ENCODE measurements at regions not wholly inside any gene's neighbourhood (a gene's known extent, or its start where the extent isn't known, plus 50 kb on each side); places are given as distances from the start of the nearest gene placed in this dataset.

GRCh38 chr1:117270679-117271078, 60.0 kb upstream of the VTCN1 start:
- no peak overlapping the region for H3K9ac ChIP-seq (ENCODE audit: low read length)
- peaks cover 41% of the 10 kb centered on the region for H3K79me1 ChIP-seq (ENCODE audit: low read length)
- no peaks in the 10 kb centered on the region for H3K36me3 ChIP-seq (ENCODE audit: control insufficient read depth in 1 of 2, insufficient read depth in 2 of 2, low read length in 2 of 2)
- H2BK12ac ChIP-seq (ENCODE audit: low read length), result no peak overlapping the region
- peaks cover 20 to 27% of the 10 kb centered on the region in 2 experiments for H3K4me1 ChIP-seq (ENCODE audit: control insufficient read depth in 1 of 2, insufficient read depth in 2 of 2, low read length in 2 of 2)
- H3K4me3 ChIP-seq (ENCODE audit: low read depth, low read length), result no peak overlapping the region
- H3K4me2 ChIP-seq (ENCODE audit: low read length), result no peak overlapping the region
- no peak overlapping the region for H4K8ac ChIP-seq (ENCODE audit: low read depth, low read length)
- H3K23ac ChIP-seq (ENCODE audit: low read length), result no peak overlapping the region
- no peak overlapping the region for H2AK5ac ChIP-seq (ENCODE audit: low read length)
- no peak overlapping the region for H3K18ac ChIP-seq (ENCODE audit: low read length)
- no peak overlapping the region for H4K12ac ChIP-seq (ENCODE audit: low read depth, low read length)
- no peak overlapping the region for H3K14ac ChIP-seq (ENCODE audit: low read length)
- H4K91ac ChIP-seq (ENCODE audit: low read depth, low read length), result peak overlapping the region; percentile 95
- no peak overlapping the region for H3K4ac ChIP-seq (ENCODE audit: low read depth, low read length)
- no peak overlapping the region for H3K27ac ChIP-seq (ENCODE audit: low read depth, low read length)
- H2AFZ ChIP-seq (ENCODE audit: insufficient read depth, low read length, poor library complexity), result no peak overlapping the region
- H2BK120ac ChIP-seq (ENCODE audit: insufficient read depth, low read length, poor library complexity), result no peak overlapping the region
- H3K79me2 ChIP-seq (ENCODE audit: control insufficient read depth, insufficient read depth, low read length, poor library complexity), result peaks cover 7% of the 10 kb centered on the region
- no peaks in the 10 kb centered on the region for H3K9me3 ChIP-seq (ENCODE audit: insufficient read depth, low read depth, low read length)
- H2BK5ac ChIP-seq (ENCODE audit: low read depth, low read length, poor library complexity), result no peak overlapping the region
- no peak for DNase-seq
- H3K27me3 ChIP-seq (ENCODE audit: insufficient read depth, low read length), result no peaks in the 10 kb centered on the region

- H4K91ac ChIP-seq (ENCODE audit: low read depth, low read length), result peak overlapping the region; percentile 97
- peak; percentile 99 to 100 for DNase-seq
- peak overlapping the region; percentile 54 for H2AFZ ChIP-seq (ENCODE audit: insufficient read depth, low read length, poor library complexity)
- H4K12ac ChIP-seq (ENCODE audit: low read depth, low read length), result no peak overlapping the region
- peak overlapping the region; percentile 68 for H3K4ac ChIP-seq (ENCODE audit: low read depth, low read length)
- H3K23ac ChIP-seq (ENCODE audit: low read length), result no peak overlapping the region
- peak overlapping the region; percentile 37 for H3K4me2 ChIP-seq (ENCODE audit: low read length)
- peak overlapping the region; percentile 78 for H3K14ac ChIP-seq (ENCODE audit: low read length)
- H3K36me3 ChIP-seq (ENCODE audit: control insufficient read depth in 1 of 2, insufficient read depth in 2 of 2, low read length in 2 of 2), result no peaks in the 10 kb centered on the region
- peak overlapping the region; percentile 96 for H3K27ac ChIP-seq (ENCODE audit: low read depth, low read length)
- peak overlapping the region; percentile 80 for H2BK12ac ChIP-seq (ENCODE audit: low read length)
- H2AK5ac ChIP-seq (ENCODE audit: low read length), result peak overlapping the region; percentile 86
- H2BK5ac ChIP-seq (ENCODE audit: low read depth, low read length, poor library complexity), result peak overlapping the region; percentile 95
- H3K9ac ChIP-seq (ENCODE audit: low read length), result no peak overlapping the region
- H4K8ac ChIP-seq (ENCODE audit: low read depth, low read length), result peak overlapping the region; percentile 69
- H3K79me1 ChIP-seq (ENCODE audit: low read length), result peaks cover 43% of the 10 kb centered on the region
- H3K9me3 ChIP-seq (ENCODE audit: insufficient read depth, low read depth, low read length), result no peaks in the 10 kb centered on the region
- peak overlapping the region; percentile 98 for H2BK120ac ChIP-seq (ENCODE audit: insufficient read depth, low read length, poor library complexity)
- no peak overlapping the region for H3K4me3 ChIP-seq (ENCODE audit: low read depth, low read length)
- WGBS (ENCODE audit: extremely low coverage, insufficient coverage, insufficient read length), result no CpG with 5 or more reads among the region's 11 CpGs
- peaks cover 7% of the 10 kb centered on the region for H3K79me2 ChIP-seq (ENCODE audit: control insufficient read depth, insufficient read depth, low read length, poor library complexity)
- H3K18ac ChIP-seq (ENCODE audit: low read length), result peak overlapping the region; percentile 57
- peaks cover 20 to 27% of the 10 kb centered on the region in 2 experiments for H3K4me1 ChIP-seq (ENCODE audit: control insufficient read depth in 1 of 2, insufficient read depth in 2 of 2, low read length in 2 of 2)
- no peaks in the 10 kb centered on the region for H3K27me3 ChIP-seq (ENCODE audit: insufficient read depth, low read length)
Measured at GRCh38 chr1:117268535-117269455, 58.1 kb upstream of the VTCN1 start.

GRCh38 chr1:117267232-117267774, 56.6 kb upstream of the VTCN1 start:
- Histone ChIP-seq H3K9ac (ENCODE audit: low read length) (no peak overlapping the region), H3K23ac (ENCODE audit: low read length) (no peak overlapping the region), H3K27me3 (ENCODE audit: insufficient read depth, low read length) (no peaks in the 10 kb centered on the region), H2BK12ac (ENCODE audit: low read length) (peak overlapping the region; percentile 99), H3K79me1 (ENCODE audit: low read length) (peaks cover 50% of the 10 kb centered on the region), H3K9me3 (ENCODE audit: insufficient read depth, low read depth, low read length) (no peaks in the 10 kb centered on the region), H3K4me2 (ENCODE audit: low read length) (no peak overlapping the region), H3K4ac (ENCODE audit: low read depth, low read length) (peak overlapping the region; percentile 24), H3K79me2 (ENCODE audit: control insufficient read depth, insufficient read depth, low read length, poor library complexity) (peaks cover 9% of the 10 kb centered on the region), H2AFZ (ENCODE audit: insufficient read depth, low read length, poor library complexity) (no peak overlapping the region), H3K14ac (ENCODE audit: low read length) (peak overlapping the region; percentile 52), H2AK5ac (ENCODE audit: low read length) (peak overlapping the region; percentile 14), H3K18ac (ENCODE audit: low read length) (peak overlapping the region; percentile 48), H2BK120ac (ENCODE audit: insufficient read depth, low read length, poor library complexity) (peak overlapping the region; percentile 98), H3K27ac (ENCODE audit: low read depth, low read length) (peak overlapping the region; percentile 96), H4K91ac (ENCODE audit: low read depth, low read length) (peak overlapping the region; percentile 88), H3K4me3 (ENCODE audit: low read depth, low read length) (no peak overlapping the region), H4K8ac (ENCODE audit: low read depth, low read length) (no peak overlapping the region), H4K12ac (ENCODE audit: low read depth, low read length) (no peak overlapping the region), H3K4me1 (ENCODE audit: control insufficient read depth in 1 of 2, insufficient read depth in 2 of 2, low read length in 2 of 2) (peaks cover 30 to 38% of the 10 kb centered on the region in 2 experiments), H3K36me3 (ENCODE audit: control insufficient read depth in 1 of 2, insufficient read depth in 2 of 2, low read length in 2 of 2) (no peaks in the 10 kb centered on the region), H2BK5ac (ENCODE audit: low read depth, low read length, poor library complexity) (peak overlapping the region; percentile 95)
- peak in 1 of 2 donors; percentile 9 for DNase-seq
- no CpG with 5 or more reads among the region's 3 CpGs for WGBS (ENCODE audit: extremely low coverage, insufficient coverage, insufficient read length)

- peaks cover 0 to 3% of the 10 kb centered on the region in 2 experiments for H3K36me3 ChIP-seq (ENCODE audit: control insufficient read depth in 1 of 2, insufficient read depth in 2 of 2, low read length in 2 of 2)
- no CpG with 5 or more reads among the region's 5 CpGs for whole genome bisulfite sequencing (ENCODE audit: extremely low coverage, insufficient coverage, insufficient read length)
Measured at GRCh38 chr1:117262976-117263375, 52.2 kb upstream of the VTCN1 start.

More at GRCh38 chr1:117262976-117263375, 52.2 kb upstream of the VTCN1 start:
- Histone ChIP-seq H2AK5ac (ENCODE audit: low read length) (peak overlapping the region; percentile 75), H3K9me3 (ENCODE audit: insufficient read depth, low read depth, low read length) (peaks cover 7% of the 10 kb centered on the region), H2AFZ (ENCODE audit: insufficient read depth, low read length, poor library complexity) (no peak overlapping the region), H2BK5ac (ENCODE audit: low read depth, low read length, poor library complexity) (peak overlapping the region; percentile 37), H3K79me1 (ENCODE audit: low read length) (peaks cover 24% of the 10 kb centered on the region), H3K4me1 (ENCODE audit: control insufficient read depth in 1 of 2, insufficient read depth in 2 of 2, low read length in 2 of 2) (peaks cover 20 to 21% of the 10 kb centered on the region in 2 experiments), H2BK12ac (ENCODE audit: low read length) (peak overlapping the region; percentile 48), H4K12ac (ENCODE audit: low read depth, low read length) (no peak overlapping the region), H4K91ac (ENCODE audit: low read depth, low read length) (peak overlapping the region; percentile 67), H3K4ac (ENCODE audit: low read depth, low read length) (no peak overlapping the region), H3K4me3 (ENCODE audit: low read depth, low read length) (no peak overlapping the region), H3K27me3 (ENCODE audit: insufficient read depth, low read length) (no peaks in the 10 kb centered on the region), H2BK120ac (ENCODE audit: insufficient read depth, low read length, poor library complexity) (peak overlapping the region; percentile 48), H4K8ac (ENCODE audit: low read depth, low read length) (no peak overlapping the region), H3K4me2 (ENCODE audit: low read length) (no peak overlapping the region), H3K9ac (ENCODE audit: low read length) (no peak overlapping the region), H3K18ac (ENCODE audit: low read length) (peak overlapping the region; percentile 9), H3K79me2 (ENCODE audit: control insufficient read depth, insufficient read depth, low read length, poor library complexity) (peaks cover 5% of the 10 kb centered on the region), H3K14ac (ENCODE audit: low read length) (peak overlapping the region; percentile 53), H3K27ac (ENCODE audit: low read depth, low read length) (peak overlapping the region; percentile 63), H3K23ac (ENCODE audit: low read length) (no peak overlapping the region)
- peak; percentile 72 to 92 for DNase-seq

Measured in trophoblast cell (in vitro differentiated cells and primary cell).